GM12864 (cell line): ENCODE measurements at regions not wholly inside any gene's neighbourhood (a gene's known extent, or its start where the extent isn't known, plus 50 kb on each side); places are given as distances from the start of the nearest gene placed in this dataset.

Source experiments
- DNase-seq: peaks from one replicate; pipeline ENCODE4 v3.0.0-alpha.2; 2011; ENCODE audit warnings: low read depth
- H3K4me3 ChIP-seq: 2 replicates; pipeline ENCODE4 v1.5.1; 2011; ENCODE audit warnings: mild to moderate bottlenecking, low read depth, low read length, control low read depth
- TF ChIP-seq, protein P1 (sequence below): IDR thresholded peaks from 2 replicates; pipeline ENCODE4 v1.5.1; 2011; ENCODE audit warnings: low read depth, mild to moderate bottlenecking, moderate library complexity, low read length, control low read depth, inconsistent platforms; ENCODE audit errors: missing control alignments

DNA sequence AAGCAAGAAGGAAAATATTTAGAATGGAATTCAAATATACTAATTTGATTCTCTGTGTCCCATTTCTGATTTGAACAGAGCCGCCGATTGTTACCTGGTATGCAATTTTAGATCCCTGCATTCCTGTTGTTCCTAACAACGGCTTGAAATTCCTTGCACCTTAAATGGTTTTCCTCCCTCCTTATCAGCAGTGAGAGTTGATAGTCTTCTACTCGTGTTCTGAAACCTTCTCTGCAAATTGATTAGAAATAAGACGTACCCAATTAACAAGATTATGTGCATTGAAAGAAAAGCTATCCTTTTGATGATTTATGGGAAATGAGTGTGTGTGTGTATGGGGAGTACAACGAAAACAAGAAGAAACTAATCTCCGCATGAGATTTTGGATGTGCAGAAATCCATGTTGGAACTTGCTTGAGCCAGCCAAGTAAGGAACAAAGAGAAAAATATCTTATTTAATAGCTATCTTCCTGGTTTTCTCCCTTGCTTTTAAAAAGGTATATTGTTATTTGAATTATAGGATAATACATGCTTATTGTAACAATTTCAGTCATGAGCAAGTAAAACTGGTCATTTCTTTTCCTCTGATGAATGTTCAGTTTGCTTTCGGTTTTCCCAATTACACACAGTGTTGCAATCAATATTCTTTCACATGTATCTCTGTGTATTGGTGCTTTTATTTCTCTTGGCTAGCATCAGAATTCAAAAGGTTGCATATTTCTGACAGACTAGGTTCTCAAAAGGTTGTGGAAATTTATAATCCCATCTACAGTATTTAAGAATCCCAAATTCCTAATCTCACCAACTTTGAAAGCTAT is 211.1 kb upstream of the ACTBL2 start:
- DNase-seq, result no peak
- TF ChIP-seq, protein P1, sequence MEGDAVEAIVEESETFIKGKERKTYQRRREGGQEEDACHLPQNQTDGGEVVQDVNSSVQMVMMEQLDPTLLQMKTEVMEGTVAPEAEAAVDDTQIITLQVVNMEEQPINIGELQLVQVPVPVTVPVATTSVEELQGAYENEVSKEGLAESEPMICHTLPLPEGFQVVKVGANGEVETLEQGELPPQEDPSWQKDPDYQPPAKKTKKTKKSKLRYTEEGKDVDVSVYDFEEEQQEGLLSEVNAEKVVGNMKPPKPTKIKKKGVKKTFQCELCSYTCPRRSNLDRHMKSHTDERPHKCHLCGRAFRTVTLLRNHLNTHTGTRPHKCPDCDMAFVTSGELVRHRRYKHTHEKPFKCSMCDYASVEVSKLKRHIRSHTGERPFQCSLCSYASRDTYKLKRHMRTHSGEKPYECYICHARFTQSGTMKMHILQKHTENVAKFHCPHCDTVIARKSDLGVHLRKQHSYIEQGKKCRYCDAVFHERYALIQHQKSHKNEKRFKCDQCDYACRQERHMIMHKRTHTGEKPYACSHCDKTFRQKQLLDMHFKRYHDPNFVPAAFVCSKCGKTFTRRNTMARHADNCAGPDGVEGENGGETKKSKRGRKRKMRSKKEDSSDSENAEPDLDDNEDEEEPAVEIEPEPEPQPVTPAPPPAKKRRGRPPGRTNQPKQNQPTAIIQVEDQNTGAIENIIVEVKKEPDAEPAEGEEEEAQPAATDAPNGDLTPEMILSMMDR, result no peak
- no peak overlapping the region for H3K4me3 ChIP-seq

DNA sequence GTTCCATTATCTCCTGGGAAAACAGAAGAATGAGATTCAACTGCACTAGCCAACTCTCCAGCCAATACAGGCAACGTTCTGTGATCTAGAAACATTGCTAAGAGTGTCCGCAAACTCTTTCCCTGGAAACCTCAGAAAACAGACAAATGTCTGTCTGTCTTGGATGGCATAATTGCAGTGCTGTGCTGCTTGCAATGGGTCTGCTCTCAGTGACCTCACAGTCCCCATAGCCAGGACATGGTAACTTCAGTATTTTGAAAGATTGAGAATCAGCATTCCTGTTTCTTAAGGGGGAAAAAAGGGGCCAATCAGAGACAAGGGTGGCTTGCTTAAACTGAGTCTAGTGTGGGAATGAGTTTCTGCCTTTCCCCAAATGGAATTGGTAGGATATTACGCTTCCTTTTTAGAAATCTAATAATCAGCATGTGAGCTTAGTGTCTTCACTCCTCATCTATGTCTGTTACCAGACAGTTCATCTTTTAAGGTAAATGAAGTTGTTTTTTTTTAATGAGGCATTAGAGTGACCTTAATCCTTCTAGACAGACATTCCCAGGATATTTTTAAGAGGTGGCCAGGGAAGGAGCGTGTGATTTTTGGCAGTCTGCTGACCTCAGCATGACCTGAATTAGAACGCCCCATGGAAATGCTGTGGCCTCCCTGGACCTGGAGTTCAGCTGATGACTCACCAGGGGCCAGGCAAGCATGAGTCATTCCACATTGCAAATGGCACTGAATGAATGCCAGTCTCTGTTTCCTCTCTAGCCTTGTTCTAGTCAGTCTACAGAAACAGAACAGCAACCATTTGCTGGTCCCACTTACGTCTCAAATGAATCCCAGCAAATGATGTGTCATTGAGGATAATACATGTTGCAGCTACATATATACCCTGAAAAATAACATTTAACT is 210.2 kb upstream of the ACTBL2 start:
- DNase-seq, result peak; percentile 3
- TF ChIP-seq, protein P1, result no peak
- no peak overlapping the region for H3K4me3 ChIP-seq

DNA sequence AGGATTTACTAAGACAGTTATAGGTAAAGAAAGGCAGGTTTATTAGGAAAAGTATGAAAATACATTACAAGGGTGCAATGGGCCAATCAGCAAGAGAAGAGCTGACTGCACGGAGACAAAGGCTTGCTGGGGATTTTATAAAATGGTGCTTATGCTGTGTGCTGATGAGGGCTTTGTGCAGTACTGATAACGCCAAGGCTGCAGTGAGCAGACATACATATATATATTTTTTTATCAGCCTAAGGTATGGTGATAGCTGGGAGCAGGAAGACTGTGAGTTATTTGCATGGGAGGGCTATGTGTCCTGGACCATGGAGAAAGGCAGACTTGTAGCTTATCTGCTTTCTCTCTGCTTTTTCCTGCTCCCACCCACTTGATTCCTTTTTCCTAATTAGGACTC is 208.1 kb upstream of the ACTBL2 start:
- H3K4me3 ChIP-seq, result no peak overlapping the region
- TF ChIP-seq, protein P1, result no peak
- no peak for DNase-seq

DNA sequence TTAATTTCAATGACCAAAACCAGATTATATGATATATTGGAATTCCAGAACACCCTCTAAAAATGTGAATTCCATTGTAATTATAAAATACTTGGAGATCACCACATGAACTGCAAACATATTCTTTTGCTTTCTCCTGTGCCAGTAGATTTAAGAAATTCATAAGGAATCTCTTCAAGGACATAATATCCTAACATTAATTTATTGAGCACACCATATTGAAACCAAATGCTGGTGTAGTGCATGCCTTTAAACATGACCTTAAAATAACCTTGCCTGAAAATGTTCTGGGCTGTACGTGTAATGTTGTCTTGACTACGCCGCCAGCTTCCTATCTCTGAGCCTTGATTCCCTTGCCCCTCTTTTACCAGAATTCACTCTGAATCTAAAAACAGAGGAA is 205.0 kb upstream of the ACTBL2 start:
- TF ChIP-seq, protein P1, result no peak
- no peak for DNase-seq
- H3K4me3 ChIP-seq, result no peak overlapping the region

DNA sequence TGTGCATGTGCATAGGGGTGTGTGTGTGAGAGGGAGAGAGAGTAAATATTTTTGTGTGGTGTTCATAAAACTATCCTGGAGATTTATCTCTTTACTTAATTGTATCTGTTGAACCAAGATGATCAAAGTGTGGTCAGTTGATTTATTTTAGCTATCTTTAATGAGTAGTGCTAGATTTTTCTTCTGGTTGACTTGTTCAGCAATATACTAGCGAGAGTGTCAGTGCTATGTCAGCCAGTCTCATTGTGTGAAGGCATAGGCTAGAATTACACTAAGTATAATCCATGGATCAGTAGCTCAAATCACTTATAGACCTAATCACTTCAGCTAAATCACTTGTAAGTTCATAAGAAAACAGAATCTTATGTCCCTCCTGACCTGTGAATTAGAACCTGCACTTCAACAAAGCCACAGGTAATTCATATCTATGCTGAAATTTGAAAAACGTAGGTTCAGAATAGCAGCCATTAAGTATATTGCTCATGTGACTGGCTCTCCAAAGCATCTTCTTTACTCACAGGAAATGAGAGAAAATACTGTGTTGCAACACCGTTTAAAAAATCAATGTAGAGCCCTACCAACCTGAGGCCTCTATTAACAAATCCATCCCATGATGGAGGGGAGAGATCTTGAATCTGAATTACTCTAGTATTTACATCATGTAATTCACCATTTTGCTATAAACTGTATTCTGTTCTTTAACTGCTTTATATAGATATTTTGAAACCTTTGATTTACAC is 203.1 kb upstream of the ACTBL2 start:
- no peak for DNase-seq
- TF ChIP-seq, protein P1, result no peak
- no peak overlapping the region for H3K4me3 ChIP-seq

DNA sequence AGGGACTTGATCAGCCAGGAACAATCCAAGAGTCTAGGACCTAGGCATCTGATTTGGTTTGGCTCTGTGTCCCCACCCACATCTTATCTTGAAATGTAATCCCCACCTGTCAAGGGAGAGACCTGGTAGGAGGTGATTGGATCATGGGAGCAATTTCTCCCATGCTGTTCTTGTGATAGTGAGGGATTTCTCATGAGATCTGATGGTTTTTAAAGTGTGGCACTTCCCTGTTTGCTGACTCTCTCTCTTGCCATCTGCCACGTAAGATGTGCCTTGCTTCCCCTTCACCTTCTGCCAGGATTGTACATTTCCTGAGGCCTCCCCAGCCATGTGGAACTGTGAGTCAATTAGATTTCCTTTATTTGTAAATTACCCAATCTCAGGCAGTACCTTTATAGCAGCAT is 201.7 kb upstream of the ACTBL2 start:
- H3K4me3 ChIP-seq, result no peak overlapping the region
- TF ChIP-seq, protein P1, result no peak
- no peak for DNase-seq
